ENCODE measurements at regions not wholly inside any gene's neighbourhood (a gene's known extent, or its start where the extent isn't known, plus 50 kb on each side); places are given as distances from the start of the nearest gene placed in this dataset.

DNA sequence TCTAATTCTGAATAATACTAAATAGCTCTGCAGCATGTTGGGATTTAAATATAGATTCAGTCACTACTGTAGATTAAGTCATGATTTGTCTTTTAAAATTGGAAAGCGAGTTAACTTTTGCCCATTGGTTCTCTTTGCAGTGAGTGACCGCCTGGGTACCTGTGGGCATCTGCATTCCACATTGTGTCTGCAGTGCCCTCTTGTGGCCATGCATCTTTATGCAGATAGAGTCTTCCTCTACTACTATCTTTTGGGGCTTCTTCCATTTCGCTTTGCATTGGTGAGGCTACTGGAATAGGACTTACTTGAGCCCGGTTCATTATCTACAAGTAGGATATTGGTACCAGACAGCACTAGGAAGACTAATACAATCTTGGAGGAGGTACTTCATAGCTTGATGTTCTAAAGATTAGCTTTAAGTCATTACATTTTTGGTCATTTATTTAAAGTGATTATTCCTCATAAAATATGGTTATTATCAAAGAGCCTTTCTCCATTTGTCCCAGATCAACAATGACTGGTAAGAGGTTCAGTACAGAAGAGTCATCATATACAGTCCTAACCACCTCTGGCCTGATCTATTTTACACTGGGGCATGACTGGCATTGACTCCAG is 203.0 kb downstream of the SOCS6 start:
- TF ChIP-seq POLR2A (IDR thresholded peaks at IDR 0.05; ENCODE audit: low read depth, low read length) (no peak), SPI1 (IDR thresholded peaks at IDR 0.05; ENCODE audit: low read depth, low read length) (no peak)

Measured in GM12891 (cell line).